Liver (tissue), 8 donors: ENCODE measurements at regions not wholly inside any gene's neighbourhood (a gene's known extent, or its start where the extent isn't known, plus 50 kb on each side); places are given as distances from the start of the nearest gene placed in this dataset.

Experiments
- DNase-seq: peaks from one replicate; pipeline ENCODE4 v3.0.0-alpha.2; 2017; ENCODE audit warnings: low spot score
- H3K27ac ChIP-seq, 2 donors: one replicate each; pipeline ENCODE4 v1.7.0; 2013; ENCODE audit warnings: inconsistent platforms in 2 of 2, low read length in 2 of 2, control low read depth in 1 of 2, low read depth in 1 of 2, mild to moderate bottlenecking in 1 of 2
- H3K27me3 ChIP-seq, 4 donors: one replicate each; pipeline versions ENCODE4 v1.6.1 to v1.7.0; 2013; ENCODE audit warnings: low read length in 3 of 4, inconsistent platforms in 1 of 4, mild to moderate bottlenecking in 1 of 4, moderate library complexity in 1 of 4; ENCODE audit not compliant: control insufficient read depth in 4 of 4, insufficient read depth in 4 of 4
- H3K36me3 ChIP-seq, 4 donors: one replicate each; pipeline versions ENCODE4 v1.6.1 to v1.7.0; 2013; ENCODE audit warnings: low read length in 3 of 4, mild to moderate bottlenecking in 3 of 4, low read depth in 1 of 4, moderate library complexity in 1 of 4; ENCODE audit not compliant: control insufficient read depth in 4 of 4, insufficient read depth in 3 of 4
- H3K4me1 ChIP-seq, 4 donors: one replicate each; pipeline versions ENCODE4 v1.6.1 to v1.7.0; 2013; ENCODE audit warnings: low read length in 3 of 4, mild to moderate bottlenecking in 3 of 4, moderate library complexity in 1 of 4; ENCODE audit not compliant: control insufficient read depth in 4 of 4, insufficient read depth in 4 of 4
- H3K4me3 ChIP-seq, 3 donors: one replicate each; pipeline versions ENCODE4 v1.6.1 to v1.7.0; 2013; ENCODE audit warnings: low read length in 3 of 3, control low read depth in 1 of 3, low read depth in 1 of 3, mild to moderate bottlenecking in 1 of 3
- H3K9ac ChIP-seq, 2 donors: one replicate each; pipeline ENCODE4 v1.7.0; 2013; ENCODE audit warnings: low read length in 2 of 2, mild to moderate bottlenecking in 2 of 2, moderate library complexity in 2 of 2, control low read depth in 1 of 2, low read depth in 1 of 2
- H3K9me3 ChIP-seq, 4 donors: one replicate each; pipeline versions ENCODE4 v1.6.1 to v1.7.0; 2013; ENCODE audit warnings: low read length in 3 of 4; ENCODE audit not compliant: control insufficient read depth in 4 of 4
- CTCF ChIP-seq: fragments of 150-350 bp; IDR thresholded peaks from 2 replicates; pipeline ENCODE4 v1.5.1; 2017; ENCODE audit warnings: improper control_type of control experiment, low read depth, low read length; ENCODE audit not compliant: missing input control
- EGR1 ChIP-seq, 2 donors: IDR thresholded peaks; 2 replicates each; pipeline ENCODE4 v1.6.1; 2016 to 2018; ENCODE audit warnings: antibody characterized with exemption in 2 of 2, low read depth in 2 of 2
- FOXA1 ChIP-seq: IDR thresholded peaks from 2 replicates; pipeline ENCODE4 v1.6.1; 2016; ENCODE audit warnings: antibody characterized with exemption
- FOXA2 ChIP-seq: IDR thresholded peaks from 2 replicates; pipeline ENCODE4 v1.6.1; 2016; ENCODE audit warnings: antibody characterized with exemption
- GABPA ChIP-seq, 2 donors: IDR thresholded peaks in 1 of 2; conservative IDR thresholded peaks in 1 of 2; 2 replicates each; pipeline ENCODE4 v1.6.1; 2016; ENCODE audit warnings: antibody characterized with exemption in 2 of 2, mild to moderate bottlenecking in 1 of 2, moderate library complexity in 1 of 2
- HNF4A ChIP-seq, 2 donors: conservative IDR thresholded peaks; 2 replicates each; pipeline ENCODE4 v1.6.1; 2016; ENCODE audit warnings: antibody characterized with exemption in 2 of 2, mild to moderate bottlenecking in 2 of 2
- HNF4G ChIP-seq: IDR thresholded peaks from 2 replicates; pipeline ENCODE4 v1.6.1; 2016; ENCODE audit warnings: antibody characterized with exemption
- JUND ChIP-seq, 2 donors: IDR thresholded peaks; 2 replicates each; pipeline ENCODE4 v1.6.1; 2016; ENCODE audit warnings: antibody characterized with exemption in 2 of 2
- MAX ChIP-seq: IDR thresholded peaks from 2 replicates; pipeline ENCODE4 v1.6.1; 2016; ENCODE audit warnings: antibody characterized with exemption
- NR2F2 ChIP-seq: IDR thresholded peaks from 2 replicates; pipeline ENCODE4 v1.6.1; 2016; ENCODE audit warnings: antibody characterized with exemption
- RAD21 ChIP-seq, 2 donors: IDR thresholded peaks; 2 replicates each; pipeline ENCODE4 v1.6.1; 2016; ENCODE audit warnings: antibody characterized with exemption in 2 of 2, mild to moderate bottlenecking in 2 of 2
- REST ChIP-seq: IDR thresholded peaks from 2 replicates; pipeline ENCODE4 v1.6.1; 2016; ENCODE audit warnings: antibody characterized with exemption, mild to moderate bottlenecking
- RXRA ChIP-seq, 2 donors: IDR thresholded peaks; 2 replicates each; pipeline ENCODE4 v1.6.1; 2017 to 2018; ENCODE audit warnings: antibody characterized with exemption in 2 of 2, mild to moderate bottlenecking in 1 of 2
- SP1 ChIP-seq: IDR thresholded peaks from 2 replicates; pipeline ENCODE4 v1.6.1; 2018; ENCODE audit warnings: antibody characterized with exemption, mild to moderate bottlenecking
- YY1 ChIP-seq: IDR thresholded peaks from 2 replicates; pipeline ENCODE4 v1.6.1; 2016; ENCODE audit warnings: antibody characterized with exemption, mild to moderate bottlenecking
- WGBS: extraction: QIAGEN DNeasy Blood & Tissue Kit; methylation state at CpG from one replicate; pipeline ENCODE4 v1.1.7; 2013; 5-methylcytosine and 5-hydroxymethylcytosine counted together
- donor health status: healthy.
- donor health status: healthy.
- donor health status: healthy.
- donor health status: healthy.
- donor health status: healthy.

- H3K9ac ChIP-seq, result no peak overlapping the region
- no peak overlapping the region for H3K4me3 ChIP-seq
- no peaks in the 10 kb centered on the region for H3K36me3 ChIP-seq
- no peaks in the 10 kb centered on the region for H3K4me1 ChIP-seq
- no peaks in the 10 kb centered on the region for H3K9me3 ChIP-seq
- H3K27ac ChIP-seq, result no peak overlapping the region
- no peak for DNase-seq
- 78% methylated on average over 6 of the region's 6 CpGs for WGBS
- no peak for TF ChIP-seq FOXA2
- TF ChIP-seq JUND (IDR thresholded peaks at IDR 0.05), result no peak
- TF ChIP-seq REST, result no peak
- no peak for TF ChIP-seq GABPA (IDR thresholded peaks at IDR 0.05 in 1 of 2, conservative IDR thresholded peaks at IDR 0.05 in 1 of 2)
- TF ChIP-seq SP1, result no peak
- no peak for TF ChIP-seq RXRA (IDR thresholded peaks at IDR 0.05)
- no peaks in the 10 kb centered on the region for H3K27me3 ChIP-seq
Observed at GRCh38 chr14:61641914-61642613, 53.2 kb upstream of the HIF1A start.

- H3K9me3 ChIP-seq, result no peaks in the 10 kb centered on the region
- 88% methylated on average over 4 of the region's 4 CpGs for WGBS
- no peak overlapping the region for H3K27ac ChIP-seq
- no peaks in the 10 kb centered on the region for H3K36me3 ChIP-seq
- H3K9ac ChIP-seq, result no peak overlapping the region
- no peak for TF ChIP-seq CTCF
- no peak for TF ChIP-seq REST
- no peak for TF ChIP-seq FOXA1
- no peak for TF ChIP-seq YY1
- TF ChIP-seq HNF4G, result no peak
- no peak for TF ChIP-seq NR2F2
- TF ChIP-seq SP1, result no peak
- no peak for TF ChIP-seq RAD21 (IDR thresholded peaks at IDR 0.05)
- no peak for TF ChIP-seq HNF4A (conservative IDR thresholded peaks at IDR 0.05)
- TF ChIP-seq MAX, result no peak
- no peak for TF ChIP-seq JUND (IDR thresholded peaks at IDR 0.05)
- TF ChIP-seq FOXA2, result no peak
- no peak for TF ChIP-seq GABPA (IDR thresholded peaks at IDR 0.05 in 1 of 2, conservative IDR thresholded peaks at IDR 0.05 in 1 of 2)
- no peak for TF ChIP-seq EGR1 (IDR thresholded peaks at IDR 0.05; ENCODE audit: low read depth in 2 of 2)
- no peaks in the 10 kb centered on the region for H3K4me1 ChIP-seq
- H3K4me3 ChIP-seq, result no peak overlapping the region
- no peak for DNase-seq
- H3K27me3 ChIP-seq, result no peaks in the 10 kb centered on the region
Observed at GRCh38 chr14:61642614-61642982, 52.7 kb upstream of the HIF1A start.
